HepG2 (cell line): ENCODE measurements at regions not wholly inside any gene's neighbourhood (a gene's known extent, or its start where the extent isn't known, plus 50 kb on each side); places are given as distances from the start of the nearest gene placed in this dataset.

Source experiments
- ATAC-seq: fragments of 200-7000 bp; cut with Tn5 transposase; 3 replicates; pipeline ENCODE4 v1.9.1; 2020; ENCODE audit warnings: mild to moderate bottlenecking, moderate library complexity
- BruUV-seq: library from RNA; stranded (reverse); fragments of 400-500 nt; replicated peaks from 2 replicates; lab custom pipeline; 2021; lab: Mats Ljungman, UMichigan
- CTCF ChIA-PET: fragments of 300-600 bp; formaldehyde crosslinking; extraction: SDS; loops from one replicate; lab custom pipeline; 2021; ENCODE audit warnings: low total read pairs, inconsistent platforms, low intra/inter-chr PET ratio; lab: Yijun Ruan, JAX
- POLR2A ChIA-PET: fragments of 350-600 bp; sonication (Branson Sonifier 250); formaldehyde crosslinking; loops from one replicate; lab custom pipeline; 2020; ENCODE audit warnings: antibody characterized with exemption, inconsistent platforms; lab: Yijun Ruan, JAX
- DNase-seq: peaks from one replicate; pipeline ENCODE4 v3.0.0-alpha.2; 2015; ENCODE audit warnings: low spot score
- FAIRE-seq: peaks from 3 replicates; lab custom pipeline; 2011; peaks lifted over from hg19 to GRCh38; lab: Jason Lieb, UNC
- H2AFZ ChIP-seq: one replicate; pipeline ENCODE4 v1.6.1; 2011; ENCODE audit warnings: low read length, inconsistent platforms
- H3K27ac ChIP-seq: fragments of 300-600 bp; 3 replicates; pipeline ENCODE4 v1.8.0; 2011; ENCODE audit warnings: mixed run types, mild to moderate bottlenecking, mixed read lengths, low read length, inconsistent platforms; ENCODE audit not compliant: insufficient read depth; ENCODE audit errors: extremely low read length
- H3K27me3 ChIP-seq, 2 experiments: fragments of 200-600 bp in 1 of 2; 2 replicates in 1 of 2; 3 replicates in 1 of 2; pipeline versions ENCODE4 v1.6.0 to v1.8.0; 2011; ENCODE audit warnings: low read length in 2 of 2, mild to moderate bottlenecking in 2 of 2, moderate library complexity in 2 of 2, inconsistent platforms in 1 of 2; ENCODE audit not compliant: insufficient read depth in 2 of 2, control insufficient read depth in 1 of 2
- H3K36me3 ChIP-seq, 2 experiments: fragments of 200-600 bp in 1 of 2; replicated peaks in 1 of 2; 2 replicates in 1 of 2; 3 replicates in 1 of 2; pipeline versions ENCODE4 v1.5.1 to v1.8.0; 2011; ENCODE audit warnings: low read length in 2 of 2, inconsistent platforms in 1 of 2; ENCODE audit not compliant: insufficient read depth in 2 of 2, control insufficient read depth in 1 of 2
- H3K4me1 ChIP-seq: 2 replicates; pipeline ENCODE4 v1.5.1; 2012; ENCODE audit warnings: low read length, inconsistent platforms; ENCODE audit not compliant: insufficient read depth
- H3K4me2 ChIP-seq: 2 replicates; pipeline ENCODE4 v1.6.0; 2011; ENCODE audit warnings: low read depth, low read length, inconsistent platforms
- H3K4me3 ChIP-seq, 3 experiments: fragments of 200-600 bp in 1 of 3; sonication (generic), shearing (Covaris generic) in 1 of 3; replicated peaks in 1 of 3; 2 replicates each; pipeline ENCODE4 v1.5.1; 2011 to 2016; ENCODE audit warnings: low read length in 3 of 3, inconsistent platforms in 2 of 3, low read depth in 2 of 3, mild to moderate bottlenecking in 2 of 3, control low read depth in 1 of 3, mixed read lengths in 1 of 3; ENCODE audit not compliant: insufficient read depth in 1 of 3
- H3K79me2 ChIP-seq: one replicate; pipeline ENCODE4 v1.6.1; 2011; ENCODE audit warnings: low read length, inconsistent platforms; ENCODE audit not compliant: insufficient read depth
- H3K9ac ChIP-seq: 2 replicates; pipeline ENCODE4 v1.6.0; 2011; ENCODE audit warnings: mild to moderate bottlenecking, low read depth, low read length, inconsistent platforms; ENCODE audit not compliant: insufficient read depth
- H3K9me3 ChIP-seq: 2 replicates; pipeline ENCODE4 v1.5.1; 2012; ENCODE audit warnings: mild to moderate bottlenecking, low read length
- H4K20me1 ChIP-seq: 2 replicates; pipeline ENCODE4 v1.6.0; 2011; ENCODE audit warnings: inconsistent platforms, mild to moderate bottlenecking, low read length, moderate library complexity; ENCODE audit not compliant: insufficient read depth
- KDM2A ChIP-seq: sonication (generic); formaldehyde crosslinking; IDR thresholded peaks from 2 replicates; pipeline ENCODE4 v1.4.0; 2020; ENCODE audit warnings: low read depth, missing genetic modification reagents, borderline replicate concordance
- KMT2B ChIP-seq: IDR thresholded peaks from 2 replicates; pipeline ENCODE4 v1.6.1; 2016; ENCODE audit warnings: missing genetic modification reagents, missing compliant biosample characterization
- MAFF ChIP-seq: IDR thresholded peaks from 2 replicates; pipeline ENCODE4 v1.6.1; 2011; ENCODE audit warnings: low read depth, low read length, improper control_type of control experiment
- MAFK ChIP-seq, 2 experiments: IDR thresholded peaks in 1 of 2; conservative IDR thresholded peaks in 1 of 2; 2 replicates each; pipeline ENCODE4 v1.6.1; 2011; ENCODE audit warnings: improper control_type of control experiment in 2 of 2, low read length in 2 of 2
- MLXIP ChIP-seq: sonication (generic); formaldehyde crosslinking; IDR thresholded peaks from 2 replicates; pipeline ENCODE4 v1.9.0; 2021; ENCODE audit warnings: missing genetic modification reagents, borderline replicate concordance
- MYC ChIP-seq: sonication (generic); formaldehyde crosslinking; IDR thresholded peaks from 2 replicates; pipeline ENCODE4 v1.9.0; 2021; ENCODE audit warnings: missing genetic modification reagents, borderline replicate concordance
- NCOA5 ChIP-seq: sonication (generic); formaldehyde crosslinking; IDR thresholded peaks from 2 replicates; pipeline ENCODE4 v1.4.0; 2020; ENCODE audit warnings: missing genetic modification reagents
- NFAT5 ChIP-seq: sonication (generic); formaldehyde crosslinking; IDR thresholded peaks from 2 replicates; pipeline ENCODE4 v1.4.0; 2020; ENCODE audit warnings: missing genetic modification reagents
- POLR2AphosphoS5 ChIP-seq: IDR thresholded peaks from 2 replicates; pipeline ENCODE4 v1.6.1; 2012; ENCODE audit warnings: low read depth, low read length
- POLR2G ChIP-seq: fragments of 200-400 bp; formaldehyde crosslinking; IDR thresholded peaks from 2 replicates; pipeline ENCODE4 v1.6.1; 2018; ENCODE audit warnings: mild to moderate bottlenecking, low read depth, low read length, moderate library complexity
- ZNF281 ChIP-seq: sonication (generic); formaldehyde crosslinking; IDR thresholded peaks from 2 replicates; pipeline ENCODE4 v1.4.0; 2020; ENCODE audit warnings: missing genetic modification reagents, borderline replicate concordance
- ZNF550 ChIP-seq: sonication (generic); formaldehyde crosslinking; IDR thresholded peaks from 2 replicates; pipeline ENCODE4 v1.4.0; 2020; ENCODE audit warnings: mild to moderate bottlenecking, missing genetic modification reagents, borderline replicate concordance
- ZNF607 ChIP-seq: sonication (generic); formaldehyde crosslinking; IDR thresholded peaks from 2 replicates; pipeline ENCODE4 v1.5.1; 2020; ENCODE audit warnings: missing genetic modification reagents, mild to moderate bottlenecking, borderline replicate concordance
- WGBS: methylation state at CpG from one replicate; pipeline ENCODE4 v1.1.6; 2017; ENCODE audit warnings: low lambda C conversion rate; 5-methylcytosine and 5-hydroxymethylcytosine counted together
- in situ Hi-C: cut with HindIII; loops from 2 replicates; pipeline ENCODE4 v1.10.0; 2017; ENCODE audit warnings: low pct_unique_long_range_greater_than_20kb; ENCODE audit not compliant: extremely low pct_ligation_motif_present
- intact Hi-C: fragments of 100-400 bp; cut with micrococcal nuclease; formaldehyde crosslinking; loops from one replicate; pipeline ENCODE4 v1.10.0; 2022; ENCODE audit not compliant: unreplicated experiment

GRCh38 chr18:61236356-61237057 lies 96.7 kb upstream of the CDH20 start:
- CTCF ChIA-PET: no interaction called here

More at GRCh38 chr18:61236356-61237057, 96.7 kb upstream of the CDH20 start:
- WGBS: under 1% methylated on average over 7 of the region's 7 CpGs
- Histone ChIP-seq H3K4me3 (no peak overlapping the region), H3K4me1 (no peaks in the 10 kb centered on the region), H4K20me1 (no peaks in the 10 kb centered on the region), H3K9ac (no peak overlapping the region), H3K4me2 (no peak overlapping the region), H3K27me3 (no peaks in the 10 kb centered on the region), H3K36me3 (no peaks in the 10 kb centered on the region), H3K27ac (no peak overlapping the region), H3K79me2 (no peaks in the 10 kb centered on the region), H3K9me3 (peaks cover 13% of the 10 kb centered on the region; the same call in 1 of the 2 replicates), H2AFZ (no peak overlapping the region)
- ATAC-seq (no peak), DNase-seq (no peak), FAIRE-seq (no peak)
- in situ Hi-C loops (no loop called here), intact Hi-C loops (no loop called here)
- TF ChIP-seq ZNF607 (no peak), ZNF281 (CRISPR knock-in tag) (no peak), KMT2B (CRISPR knock-in tag) (no peak), POLR2G (no peak), MLXIP (CRISPR knock-in tag) (no peak), KDM2A (CRISPR knock-in tag) (no peak), MAFF (peak; percentile 67), MAFK (conservative IDR thresholded peaks at IDR 0.05 in 1 of 2, IDR thresholded peaks at IDR 0.05 in 1 of 2; ENCODE audit: low read length in 2 of 2) (peak; percentile 50 to 63; a peak in 2 of 4 replicates), POLR2AphosphoS5 (no peak), MYC (CRISPR knock-in tag) (no peak), NCOA5 (no peak), NFAT5 (CRISPR knock-in tag) (no peak), ZNF550 (CRISPR knock-in tag) (no peak)
- no TSS peak for BruUV-seq
- POLR2A ChIA-PET: no interaction called here
